Panc1 (cell line): ENCODE measurements at regions not wholly inside any gene's neighbourhood (a gene's known extent, or its start where the extent isn't known, plus 50 kb on each side); places are given as distances from the start of the nearest gene placed in this dataset.
"Not testable (repeated sequence)": the region's sequence is repeated elsewhere in the genome, so short reads cannot be mapped to it uniquely, and the experiment has no call there.

Experiments used
- ATAC-seq: fragments of 200-7000 bp; cut with Tn5 transposase; 2 replicates; pipeline ENCODE4 v1.9.1; 2020; ENCODE audit warnings: mild to moderate bottlenecking, moderate library complexity
- BruUV-seq: library from RNA; stranded (reverse); fragments of 400-500 nt; replicated peaks from 2 replicates; lab custom pipeline; 2021; lab: Mats Ljungman, UMichigan
- CTCF ChIA-PET: fragments of 300-600 bp; sonication (Branson Sonifier 250); formaldehyde crosslinking; loops from one replicate; lab custom pipeline; 2022; ENCODE audit warnings: antibody characterized with exemption; lab: Charles Lee
- POLR2A ChIA-PET: fragments of 300-600 bp; sonication (Branson Sonifier 250); formaldehyde crosslinking; loops from one replicate; lab custom pipeline; 2022; ENCODE audit warnings: antibody characterized with exemption; lab: Charles Lee
- DNase-seq: peaks from one replicate; pipeline ENCODE4 v3.0.0-alpha.2; 2010; ENCODE audit warnings: low read depth, low spot score
- H3K27ac ChIP-seq: 2 replicates; pipeline ENCODE4 v1.5.1; 2011; ENCODE audit warnings: mild to moderate bottlenecking, low read length, inconsistent platforms
- H3K27me3 ChIP-seq: fragments of 200-500 bp; sonication (Bioruptor generic); 2 replicates; pipeline ENCODE4 v1.6.0; 2014; ENCODE audit warnings: low read length, inconsistent platforms; ENCODE audit not compliant: control insufficient read depth, insufficient read depth
- H3K36me3 ChIP-seq: fragments of 200-500 bp; sonication (Bioruptor generic); 2 replicates; pipeline ENCODE4 v1.5.1; 2014; ENCODE audit warnings: inconsistent platforms, mild to moderate bottlenecking, low read length, moderate library complexity; ENCODE audit not compliant: control insufficient read depth, insufficient read depth
- H3K4me1 ChIP-seq: 2 replicates; pipeline ENCODE4 v1.5.1; 2011; ENCODE audit warnings: inconsistent platforms, mild to moderate bottlenecking, low read length, moderate library complexity; ENCODE audit not compliant: control insufficient read depth, insufficient read depth
- H3K4me3 ChIP-seq, 2 experiments: 2 replicates each; pipeline ENCODE4 v1.5.1; 2011 to 2012; ENCODE audit warnings: low read depth in 2 of 2, low read length in 2 of 2, mild to moderate bottlenecking in 2 of 2, inconsistent platforms in 1 of 2, moderate library complexity in 1 of 2
- H3K9me3 ChIP-seq: fragments of 200-500 bp; sonication (Bioruptor generic); 2 replicates; pipeline ENCODE4 v1.5.1; 2014; ENCODE audit warnings: low read depth, mild to moderate bottlenecking, inconsistent platforms, low read length, moderate library complexity; ENCODE audit not compliant: control insufficient read depth, insufficient read depth
- CTCF ChIP-seq: fragments of 450-650 bp; IDR thresholded peaks from 2 replicates; pipeline ENCODE4 v1.5.1; 2017; ENCODE audit warnings: mild to moderate bottlenecking
- POLR2AphosphoS5 ChIP-seq: IDR thresholded peaks from 2 replicates; pipeline ENCODE4 v1.6.1; 2012; ENCODE audit warnings: mild to moderate bottlenecking, low read depth, low read length, moderate library complexity
- SIN3A ChIP-seq: IDR thresholded peaks from 2 replicates; pipeline ENCODE4 v1.6.1; 2012; ENCODE audit warnings: low read depth, mild to moderate bottlenecking, low read length, moderate library complexity, borderline replicate concordance; ENCODE audit not compliant: insufficient read depth
- TCF7L2 ChIP-seq: IDR thresholded peaks from 2 replicates; pipeline ENCODE4 v1.6.1; 2011; ENCODE audit warnings: mild to moderate bottlenecking, low read depth, low read length, inconsistent platforms
- in situ Hi-C: cut with HindIII; loops from 2 replicates; pipeline ENCODE4 v1.10.0; 2016; ENCODE audit warnings: low sequenced_read_pairs, low pct_unique_long_range_greater_than_20kb
- intact Hi-C: fragments of 100-400 bp; cut with micrococcal nuclease; formaldehyde crosslinking; loops from one replicate; pipeline ENCODE4 v1.10.0; 2022; ENCODE audit not compliant: unreplicated experiment
- TF ChIP-seq, protein P1 (sequence below), 2 experiments: IDR thresholded peaks; 2 replicates each; pipeline ENCODE4 v1.6.1; 2011 to 2012; ENCODE audit warnings: low read depth in 2 of 2, control low read depth in 1 of 2, low read length in 1 of 2, mild to moderate bottlenecking in 1 of 2, moderate library complexity in 1 of 2; ENCODE audit not compliant: insufficient read depth in 1 of 2

- H3K9me3 ChIP-seq: no peaks in the 10 kb centered on the region
- intact Hi-C loops: loop anchor here (10.0 kb wide), 2 partner anchors 114 to 126 kb away; no protein-coding TSS in a partner anchor
- in situ Hi-C loops: no loop called here
- BruUV-seq: no TSS peak
- TF ChIP-seq, protein P1, sequence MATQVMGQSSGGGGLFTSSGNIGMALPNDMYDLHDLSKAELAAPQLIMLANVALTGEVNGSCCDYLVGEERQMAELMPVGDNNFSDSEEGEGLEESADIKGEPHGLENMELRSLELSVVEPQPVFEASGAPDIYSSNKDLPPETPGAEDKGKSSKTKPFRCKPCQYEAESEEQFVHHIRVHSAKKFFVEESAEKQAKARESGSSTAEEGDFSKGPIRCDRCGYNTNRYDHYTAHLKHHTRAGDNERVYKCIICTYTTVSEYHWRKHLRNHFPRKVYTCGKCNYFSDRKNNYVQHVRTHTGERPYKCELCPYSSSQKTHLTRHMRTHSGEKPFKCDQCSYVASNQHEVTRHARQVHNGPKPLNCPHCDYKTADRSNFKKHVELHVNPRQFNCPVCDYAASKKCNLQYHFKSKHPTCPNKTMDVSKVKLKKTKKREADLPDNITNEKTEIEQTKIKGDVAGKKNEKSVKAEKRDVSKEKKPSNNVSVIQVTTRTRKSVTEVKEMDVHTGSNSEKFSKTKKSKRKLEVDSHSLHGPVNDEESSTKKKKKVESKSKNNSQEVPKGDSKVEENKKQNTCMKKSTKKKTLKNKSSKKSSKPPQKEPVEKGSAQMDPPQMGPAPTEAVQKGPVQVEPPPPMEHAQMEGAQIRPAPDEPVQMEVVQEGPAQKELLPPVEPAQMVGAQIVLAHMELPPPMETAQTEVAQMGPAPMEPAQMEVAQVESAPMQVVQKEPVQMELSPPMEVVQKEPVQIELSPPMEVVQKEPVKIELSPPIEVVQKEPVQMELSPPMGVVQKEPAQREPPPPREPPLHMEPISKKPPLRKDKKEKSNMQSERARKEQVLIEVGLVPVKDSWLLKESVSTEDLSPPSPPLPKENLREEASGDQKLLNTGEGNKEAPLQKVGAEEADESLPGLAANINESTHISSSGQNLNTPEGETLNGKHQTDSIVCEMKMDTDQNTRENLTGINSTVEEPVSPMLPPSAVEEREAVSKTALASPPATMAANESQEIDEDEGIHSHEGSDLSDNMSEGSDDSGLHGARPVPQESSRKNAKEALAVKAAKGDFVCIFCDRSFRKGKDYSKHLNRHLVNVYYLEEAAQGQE (IDR thresholded peaks at IDR 0.05; ENCODE audit: insufficient read depth in 1 of 2, low read depth in 2 of 2, low read length in 1 of 2): no peak
- TF ChIP-seq CTCF: no peak; the same call in 1 of the 2 replicates
- TF ChIP-seq TCF7L2: no peak
- TF ChIP-seq SIN3A: no peak
- no peak for TF ChIP-seq POLR2AphosphoS5
- ATAC-seq (no peak), DNase-seq (no peak)
- 0 out of 2 replicates have a peak, but pooled peaks cover 2% of the 10 kb centered on the region for H3K27me3 ChIP-seq
- CTCF ChIA-PET: no interaction called here
- H3K36me3 ChIP-seq: no peaks in the 10 kb centered on the region
- H3K4me1 ChIP-seq: no peaks in the 10 kb centered on the region
- peak overlapping the region in 1 of 2 experiments; percentile 10; a peak in 2 of 4 replicates for H3K4me3 ChIP-seq
- POLR2A ChIA-PET: no interaction called here
- H3K27ac ChIP-seq: no peak overlapping the region
These were observed 756.5 kb upstream of the DEFB115 start for GRCh38 chr20:30500829-30501440.

- ChIA-PET POLR2A (no interaction called here), CTCF (no interaction called here)
- ATAC-seq (peak; percentile 8; the same call in 1 of the 2 replicates), DNase-seq (no peak)
- in situ Hi-C loops (no loop called here), intact Hi-C loops (loop anchor here (10.0 kb wide), 2 partner anchors 112 to 128 kb away; no protein-coding TSS in a partner anchor)
- Histone ChIP-seq H3K9me3 (no peaks in the 10 kb centered on the region), H3K4me1 (no peaks in the 10 kb centered on the region), H3K27ac (no peak overlapping the region), H3K27me3 (0 out of 2 replicates have a peak, but pooled peaks cover 2% of the 10 kb centered on the region), H3K36me3 (no peaks in the 10 kb centered on the region), H3K4me3 (no peak overlapping the region)
- TF ChIP-seq TCF7L2 (no peak), POLR2AphosphoS5 (no peak), CTCF (no peak), SIN3A (no peak)
- TF ChIP-seq, protein P1 (IDR thresholded peaks at IDR 0.05; ENCODE audit: insufficient read depth in 1 of 2, low read depth in 2 of 2, low read length in 1 of 2): no peak
- no TSS peak for BruUV-seq
These were observed 754.8 kb upstream of the DEFB115 start for GRCh38 chr20:30502670-30503069.

DNA sequence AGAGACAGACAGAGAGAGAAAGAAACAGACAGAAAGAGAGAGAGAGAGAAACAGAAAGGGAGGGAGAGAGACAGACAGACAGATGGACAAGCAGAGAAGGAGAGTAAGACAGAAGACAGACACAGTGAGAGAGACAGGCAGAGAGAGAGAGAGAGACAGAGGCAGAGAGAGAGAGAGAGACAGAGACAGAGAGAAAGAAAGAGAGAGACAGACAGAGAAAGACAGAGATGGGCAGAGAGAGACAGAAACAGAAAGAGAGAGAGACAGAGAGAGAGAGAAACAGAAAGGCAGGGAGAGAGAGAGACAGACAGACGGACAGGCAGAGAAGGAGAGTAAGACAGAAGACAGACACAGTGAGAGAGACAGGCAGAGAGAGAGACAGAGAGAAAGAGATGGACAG lies 754.3 kb upstream of the DEFB115 start:
- DNase-seq, H3K36me3 ChIP-seq, POLR2A ChIA-PET, H3K27ac ChIP-seq, CTCF ChIA-PET, H3K4me1 ChIP-seq, ATAC-seq, H3K4me3 ChIP-seq, H3K27me3 ChIP-seq, H3K9me3 ChIP-seq, BruUV-seq, in situ Hi-C loops: not testable (repeated sequence)
- intact Hi-C loops: loop anchor here (10.0 kb wide), 2 partner anchors 112 to 128 kb away; no protein-coding TSS in a partner anchor
